Activated T-cell treated with anti-CD3 and anti-CD28 coated beads, Interleukin-2, amount 50 U/mL, for 1 hour (primary cell): ENCODE measurements at regions not wholly inside any gene's neighbourhood (a gene's known extent, or its start where the extent isn't known, plus 50 kb on each side); places are given as distances from the start of the nearest gene placed in this dataset.
"Not testable (repeated sequence)": the region's sequence is repeated elsewhere in the genome, so short reads cannot be mapped to it uniquely, and the experiment has no call there.

Experiments
- DNase-seq: peaks from one replicate; pipeline ENCODE4 v3.0.0-alpha.2; 2020

DNA sequence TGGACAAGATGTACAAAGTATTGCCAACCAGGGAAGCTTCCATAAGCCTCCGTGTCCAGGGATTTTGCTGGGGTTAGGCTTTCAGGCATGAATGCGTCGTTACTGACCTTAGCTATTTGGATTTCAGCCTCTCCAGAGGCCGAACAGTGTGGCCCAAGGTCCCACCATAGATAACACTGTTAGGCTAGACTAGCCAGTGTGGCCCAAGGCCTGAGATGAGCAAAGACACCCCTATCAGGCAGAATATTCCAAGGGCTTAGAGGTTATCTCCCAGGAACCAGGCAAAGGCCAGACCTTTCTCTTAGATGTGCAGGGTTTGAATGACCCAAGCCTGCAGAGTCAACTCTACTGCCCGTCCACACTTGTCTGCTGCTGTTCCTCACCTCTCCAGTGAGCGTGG is 131.7 kb upstream of the NDUFV2 start:
- no peak for DNase-seq

DNA sequence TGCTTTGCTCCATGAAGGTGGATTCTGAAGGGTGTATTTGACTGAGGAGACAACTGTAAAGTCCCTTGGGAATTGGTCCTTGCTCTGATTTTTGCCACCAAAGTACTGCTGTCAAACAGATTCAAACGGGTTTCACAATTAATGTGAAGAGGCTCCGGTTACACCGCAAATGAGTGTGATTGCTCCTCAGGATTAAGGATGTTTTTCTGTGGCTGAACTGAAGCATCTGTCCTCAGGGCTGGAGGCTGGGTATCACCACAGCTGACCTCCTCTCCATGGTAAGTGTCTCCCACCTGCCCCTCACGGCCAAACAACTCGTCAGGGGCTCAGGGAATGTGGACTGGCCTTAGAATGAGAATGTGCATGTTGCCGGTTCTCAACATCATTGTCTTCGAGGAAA is 130.4 kb upstream of the NDUFV2 start:
- DNase-seq = no peak

DNA sequence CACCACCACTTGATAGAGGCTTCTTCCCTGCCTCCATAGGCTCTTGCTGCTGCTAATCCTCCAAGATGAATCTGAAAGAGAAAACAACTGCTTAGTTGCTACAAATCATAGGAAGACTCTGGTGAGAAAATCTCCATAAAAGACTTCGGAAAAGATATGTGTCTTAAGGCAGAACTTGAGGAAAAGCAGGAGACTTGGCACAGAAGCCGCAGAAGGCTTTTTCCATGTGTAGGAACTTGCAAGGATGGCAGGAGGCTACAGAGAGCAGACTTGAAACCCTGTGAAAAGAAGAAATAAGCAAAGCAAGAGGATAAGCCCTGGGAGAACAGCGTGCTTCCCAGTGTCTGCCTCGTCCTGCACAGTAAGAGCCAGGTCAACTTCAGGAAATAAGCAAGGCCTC is 128.2 kb upstream of the NDUFV2 start:
- DNase-seq = no peak

DNA sequence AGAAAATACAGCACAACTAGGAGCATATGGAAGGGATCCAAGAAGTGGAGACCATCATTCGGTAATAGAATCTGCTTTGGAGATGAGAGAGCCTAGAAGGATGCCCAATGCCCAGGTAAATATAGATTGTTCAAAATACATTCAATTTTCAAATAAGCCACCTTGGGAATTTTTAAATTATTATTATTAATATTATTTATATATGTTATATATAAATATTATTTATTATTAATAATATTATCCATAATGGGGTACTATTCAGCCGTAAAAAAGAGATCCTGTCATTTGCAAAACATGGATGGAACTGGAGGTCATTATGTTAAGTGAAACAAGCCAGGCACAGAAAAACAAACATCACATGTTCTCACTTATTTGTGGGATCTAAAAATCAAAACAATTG is 127.8 kb upstream of the NDUFV2 start:
- no peak for DNase-seq

DNA sequence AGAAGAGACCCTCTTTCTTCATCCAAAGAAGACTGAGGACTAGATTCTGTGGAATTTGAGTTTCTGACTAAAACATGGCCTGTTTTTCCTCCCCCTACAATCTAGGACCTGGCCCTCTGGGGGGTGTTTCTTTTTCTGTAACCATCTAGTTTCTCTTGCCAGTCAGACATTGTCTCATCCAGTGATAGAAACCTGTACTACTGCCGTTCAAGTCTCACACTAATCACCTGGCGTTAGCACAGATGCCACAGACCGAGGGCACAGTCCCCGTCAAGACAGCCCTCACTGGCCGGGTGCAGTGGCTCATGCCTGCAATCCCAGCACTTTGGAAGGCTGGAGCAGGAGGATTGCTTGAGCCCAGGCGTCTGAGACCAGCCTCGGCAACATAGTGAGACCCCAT is 126.9 kb upstream of the NDUFV2 start:
- no peak for DNase-seq

DNA sequence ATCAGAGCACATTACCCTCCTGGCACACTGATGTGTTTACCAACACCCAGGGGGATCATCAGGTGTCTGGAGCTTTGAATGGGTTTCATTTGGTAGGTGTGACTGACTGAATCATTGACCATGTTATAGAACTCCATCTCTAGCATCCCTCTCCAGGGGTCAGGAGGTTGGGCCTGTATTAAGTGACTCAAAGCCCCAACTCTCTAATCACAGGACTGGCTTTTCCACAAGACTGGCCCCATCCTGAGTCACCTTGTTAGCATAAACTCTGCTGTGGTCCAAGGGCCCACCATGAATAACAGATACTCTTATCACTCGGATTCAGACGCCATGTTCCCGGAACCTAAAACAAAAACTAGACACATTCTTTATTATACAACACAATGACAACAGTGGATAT is 125.9 kb upstream of the NDUFV2 start:
- no peak for DNase-seq

DNA sequence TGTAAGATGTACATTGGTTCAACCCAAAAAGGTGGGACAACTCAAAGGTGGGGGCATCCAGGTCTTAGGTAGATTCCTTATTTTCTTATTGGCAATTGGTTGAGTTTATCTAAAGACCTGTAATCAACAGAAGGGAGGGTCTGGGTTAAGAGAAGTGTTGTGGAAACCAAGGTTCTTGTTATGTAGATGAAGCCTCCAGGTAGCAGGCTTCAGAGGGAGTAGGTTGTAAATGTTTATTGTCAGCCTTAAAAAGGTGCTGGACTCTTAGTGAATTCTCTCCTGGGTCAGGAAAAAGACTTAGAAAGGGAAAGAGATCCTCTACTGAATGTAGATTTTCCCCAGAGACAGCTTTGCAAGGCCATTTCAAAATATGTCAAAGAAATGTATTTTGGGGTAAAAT is 125.3 kb upstream of the NDUFV2 start:
- no peak for DNase-seq

DNA sequence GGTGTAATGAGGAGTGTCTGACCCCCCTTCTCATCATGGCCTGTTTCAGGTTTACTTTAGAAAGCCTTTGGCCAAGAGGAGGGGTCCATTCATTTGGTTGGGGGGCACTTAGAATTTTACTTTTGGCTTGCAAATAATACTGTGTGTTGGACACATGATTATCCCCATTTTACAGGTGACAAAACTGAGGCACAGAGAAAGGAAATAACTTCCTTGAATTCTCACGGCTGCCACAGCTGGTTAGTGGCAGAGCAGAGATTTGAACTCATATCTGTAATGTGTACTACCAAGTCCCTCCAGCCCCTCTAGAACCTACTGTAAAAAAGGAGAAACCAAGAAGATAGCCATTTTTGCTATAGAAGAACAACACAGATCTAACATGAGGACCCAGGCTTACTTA is 124.8 kb upstream of the NDUFV2 start:
- no peak for DNase-seq

DNA sequence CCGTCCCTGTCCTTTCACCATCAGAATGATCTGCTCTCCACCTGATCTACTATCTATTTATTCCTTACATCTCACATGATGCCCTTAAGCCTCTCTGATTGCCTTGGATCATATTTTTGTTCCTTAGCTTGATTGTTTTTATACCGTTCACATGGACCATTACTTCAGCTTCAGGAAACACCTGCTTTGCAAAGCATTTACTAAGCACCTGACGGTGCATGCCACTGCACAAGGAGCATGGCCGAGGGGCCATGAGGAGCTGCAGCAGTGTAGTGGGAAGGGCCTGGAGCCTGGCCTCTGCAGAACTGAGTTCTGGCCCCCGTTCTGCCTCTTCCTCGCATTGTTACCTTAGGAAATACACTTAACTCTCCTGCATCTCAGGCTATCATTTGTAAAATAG is 124.1 kb upstream of the NDUFV2 start:
- DNase-seq = no peak

DNA sequence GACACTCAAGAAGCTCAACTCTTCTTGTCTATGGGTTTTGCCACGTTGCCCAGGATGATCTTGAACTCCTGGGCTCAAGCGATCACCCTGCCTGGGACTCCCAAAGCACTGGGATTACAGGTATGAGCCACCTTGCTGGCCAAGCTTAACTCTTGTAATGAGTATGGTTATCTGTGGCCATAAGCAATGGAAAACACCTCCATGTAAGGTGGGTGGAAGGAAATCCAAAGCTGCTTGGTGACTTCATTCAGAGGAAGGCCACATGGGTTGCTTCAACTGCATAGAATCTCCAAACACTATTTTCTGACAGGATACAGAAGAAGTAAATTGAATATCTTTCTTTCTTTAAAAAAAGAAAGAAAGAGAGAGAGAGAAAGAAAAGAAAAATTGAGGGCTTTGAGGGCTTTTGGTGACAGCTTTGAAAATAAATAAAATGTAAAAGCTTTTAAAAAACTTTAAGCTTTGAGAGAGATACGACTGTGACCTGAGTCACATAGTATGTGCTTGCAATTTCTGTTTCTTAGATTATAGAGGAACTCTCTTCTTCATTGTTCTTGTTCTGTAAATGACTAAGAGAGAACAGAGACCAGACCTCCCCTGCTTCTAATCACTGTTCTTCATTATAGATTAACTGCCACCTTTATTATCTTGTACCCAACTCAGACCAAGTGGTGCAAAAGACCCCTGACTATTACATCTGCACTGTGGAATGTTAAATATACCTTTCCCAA is 123.1 kb upstream of the NDUFV2 start:
- no peak for DNase-seq

DNA sequence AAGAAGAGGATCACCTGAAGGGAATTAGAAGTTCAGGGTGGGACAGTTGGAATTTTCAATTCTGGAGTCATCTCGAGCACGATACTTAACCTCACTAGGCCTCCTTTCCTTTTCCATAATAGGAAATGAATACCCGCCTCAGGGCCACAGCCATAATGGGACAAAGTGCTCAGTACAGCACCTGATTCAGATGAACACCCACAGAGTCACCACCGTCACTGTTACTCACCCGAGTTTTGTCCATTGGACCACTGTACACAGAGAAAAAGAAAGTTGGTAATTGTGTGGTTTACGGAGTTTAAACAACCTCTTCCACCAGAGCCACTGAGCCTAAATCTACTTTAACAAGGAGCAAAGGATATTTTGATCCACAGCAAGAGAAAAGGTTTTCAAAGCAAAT is 122.0 kb upstream of the NDUFV2 start:
- DNase-seq = no peak

DNA sequence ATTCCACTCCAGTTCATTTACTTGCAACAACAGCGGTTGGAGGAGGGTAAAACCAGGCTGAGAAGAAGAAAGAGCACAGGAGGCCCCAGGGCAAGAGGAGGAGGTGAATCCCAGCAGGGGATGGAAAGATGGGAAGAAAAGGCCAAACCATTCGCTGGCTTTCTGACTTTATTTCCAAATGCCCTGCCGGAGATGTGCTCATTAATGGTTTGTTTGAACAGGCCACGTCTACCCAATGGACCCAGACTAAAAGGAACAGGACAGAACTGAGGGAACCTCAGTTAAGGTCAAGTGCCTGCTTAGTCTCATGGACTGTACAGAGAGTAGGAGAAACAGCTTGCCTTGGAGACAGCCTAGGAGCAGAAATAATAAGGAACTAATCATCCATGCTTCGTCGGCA is 121.6 kb upstream of the NDUFV2 start:
- DNase-seq = no peak

DNA sequence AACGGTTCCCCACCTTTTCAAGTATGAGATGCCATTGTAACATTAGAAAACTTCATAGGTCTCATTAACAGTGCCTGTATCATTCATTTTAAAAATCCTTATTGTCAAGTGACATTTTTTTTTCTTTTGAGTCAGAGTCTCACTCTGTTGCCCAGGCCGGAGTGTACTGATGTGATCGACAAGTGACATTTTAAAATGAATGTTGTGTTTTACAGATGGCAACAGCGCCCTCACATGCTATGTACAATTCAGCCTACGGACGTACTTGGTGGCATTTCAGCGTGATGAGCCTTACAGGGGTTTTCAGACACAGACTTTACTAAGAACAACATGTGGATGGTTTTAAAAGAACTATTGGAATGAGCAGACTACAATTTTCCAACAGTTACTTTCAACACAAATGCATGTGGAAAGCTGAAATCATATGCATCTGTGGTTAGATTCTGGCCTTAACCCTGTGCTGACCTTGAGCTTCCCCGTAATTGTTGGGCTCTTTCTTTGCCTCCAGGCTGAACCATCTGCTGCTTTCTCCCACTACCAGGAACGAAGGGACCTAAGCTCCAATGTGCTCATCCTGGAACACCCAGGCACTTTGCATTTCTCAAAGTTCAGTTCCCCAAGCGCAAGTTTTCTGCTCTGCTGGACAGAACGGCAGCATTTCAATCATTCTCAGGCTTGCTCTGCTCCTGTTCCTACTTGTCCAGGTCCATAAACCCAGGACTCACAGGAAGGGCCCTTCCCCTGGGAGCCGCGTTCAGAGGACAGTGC is 119.9 kb upstream of the NDUFV2 start:
- DNase-seq = no peak

DNA sequence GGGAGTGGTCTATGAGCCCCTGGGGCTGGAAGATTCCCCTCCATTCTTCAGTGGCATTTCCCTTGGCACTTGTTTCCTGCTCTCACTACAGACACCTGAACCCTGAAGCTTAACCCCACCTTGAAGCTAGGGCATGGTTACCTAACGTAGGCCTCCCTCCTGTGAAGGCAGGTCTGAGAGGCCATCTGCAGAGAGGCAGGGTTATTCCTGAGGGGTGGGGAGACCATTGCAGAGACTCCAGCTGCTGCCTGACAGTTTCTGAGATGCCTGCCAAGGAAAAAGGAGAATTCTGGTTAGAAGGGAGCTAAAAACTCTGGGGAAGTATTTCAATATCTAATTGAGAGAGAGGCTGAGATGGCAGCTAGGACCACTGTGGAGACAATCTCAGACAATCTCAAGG is 119.3 kb upstream of the NDUFV2 start:
- no peak for DNase-seq

DNA sequence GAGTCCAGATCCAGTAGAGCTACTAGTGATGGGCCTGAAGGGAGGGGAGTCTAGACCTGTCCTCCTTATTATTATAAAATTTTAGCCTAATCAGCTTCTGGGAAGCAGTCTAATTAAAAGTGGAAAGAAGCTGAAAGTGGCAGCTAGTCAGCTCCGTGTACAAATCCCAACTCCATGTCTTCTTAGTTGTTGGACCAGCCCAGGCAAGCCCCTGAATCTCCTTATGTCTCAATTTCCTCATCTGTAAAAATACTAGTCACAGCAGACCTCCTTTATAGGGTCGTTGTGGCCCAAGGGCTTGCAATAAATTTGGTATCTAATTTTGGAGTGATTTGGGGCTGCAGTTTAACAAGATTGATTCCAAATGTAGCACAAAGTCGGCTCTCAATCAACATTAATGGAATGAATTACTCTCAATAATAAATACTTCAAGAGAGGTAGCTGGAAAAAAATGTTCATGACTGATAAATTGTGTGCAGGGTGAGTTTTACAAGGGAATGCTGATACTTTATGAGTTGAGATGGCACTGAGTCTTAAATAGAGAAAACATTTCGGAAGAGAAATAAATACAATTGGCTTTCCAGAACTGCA is 118.3 kb upstream of the NDUFV2 start:
- no peak for DNase-seq

DNA sequence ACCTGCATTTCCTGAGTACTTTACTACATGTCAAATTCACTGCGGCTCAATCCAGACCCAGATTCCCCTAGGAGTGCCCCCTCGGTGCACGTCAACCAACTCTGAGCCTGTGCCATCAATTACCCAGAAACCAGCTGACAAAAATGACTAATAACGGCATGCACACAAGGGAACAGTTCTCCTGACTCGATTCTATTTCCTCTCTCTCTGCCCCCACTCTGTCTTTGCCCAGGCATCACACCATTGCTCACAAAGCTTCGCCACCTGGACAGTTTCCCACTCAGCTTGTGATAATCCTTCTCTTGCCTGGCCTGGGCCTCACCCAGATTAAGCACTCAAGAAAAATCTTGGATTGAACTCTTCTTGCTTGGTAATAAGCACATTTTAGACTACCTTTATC is 115.3 kb upstream of the NDUFV2 start:
- DNase-seq = no peak

DNA sequence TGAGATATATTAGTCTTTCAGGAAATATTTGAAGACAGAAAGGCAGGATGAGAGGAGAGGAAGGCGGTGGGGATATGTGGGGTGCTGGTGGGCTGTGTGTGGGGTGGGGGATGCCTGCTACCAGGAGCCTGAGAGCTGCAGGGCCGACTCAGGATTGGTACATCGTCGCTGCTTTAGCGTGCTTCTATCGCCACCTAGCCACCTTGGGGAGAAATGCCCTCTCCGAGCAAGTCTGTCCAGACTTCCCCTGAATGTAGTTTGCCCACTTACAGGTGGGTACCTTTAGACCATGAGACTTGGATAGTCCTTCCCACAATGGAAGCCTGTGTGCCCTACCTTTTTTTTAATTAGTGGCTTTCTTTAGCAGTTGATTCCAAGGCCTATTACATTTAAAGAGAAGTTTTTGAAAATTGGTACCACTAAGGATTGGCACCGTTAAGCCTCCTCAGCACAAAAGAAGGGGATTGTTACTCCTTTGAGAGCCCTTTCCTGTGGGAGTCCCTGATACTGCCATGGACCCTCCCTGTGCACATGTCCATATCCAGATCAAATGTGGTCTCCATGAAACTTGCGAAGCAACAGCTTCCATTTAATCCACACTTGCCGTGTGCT is 114.1 kb upstream of the NDUFV2 start:
- DNase-seq = peak; percentile 60

DNA sequence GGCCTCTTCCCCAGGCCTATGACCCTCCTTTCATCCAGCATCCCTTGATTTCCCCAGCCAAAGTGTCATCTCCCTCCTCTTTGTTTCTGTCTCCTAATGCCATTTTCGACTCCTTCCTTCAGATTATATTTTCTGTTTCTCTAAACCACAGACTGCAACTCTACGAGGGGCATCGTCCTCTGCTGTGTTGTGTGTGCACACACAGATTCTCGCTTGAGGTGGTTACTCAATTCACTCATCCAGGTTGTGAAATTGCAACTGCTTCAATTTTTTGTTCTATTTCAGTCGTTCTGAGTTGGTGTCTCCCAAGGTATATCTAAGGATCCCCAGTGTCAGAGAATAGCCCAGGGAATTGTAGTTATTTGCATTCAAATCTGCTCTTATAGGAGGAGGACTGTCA is 113.5 kb upstream of the NDUFV2 start:
- DNase-seq = no peak

DNA sequence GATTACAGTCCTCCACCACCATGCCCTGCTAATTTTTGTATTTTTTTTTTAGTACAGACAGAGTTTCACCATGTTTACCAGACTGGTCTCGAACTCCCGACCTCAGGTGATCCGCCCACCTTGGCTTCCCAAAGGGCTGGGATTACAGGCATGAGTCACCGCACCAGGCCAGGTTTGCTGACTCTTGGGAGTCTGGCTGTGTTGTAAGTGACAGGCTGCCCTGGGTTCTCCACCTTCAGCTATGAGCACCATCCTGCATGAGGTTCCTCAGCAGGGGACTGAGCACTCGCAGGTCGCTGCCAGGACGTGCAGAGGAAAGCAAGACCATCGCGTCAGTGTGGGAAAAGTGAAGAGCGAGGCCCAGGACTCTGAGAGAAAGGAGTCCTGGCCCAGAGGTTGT is 112.6 kb upstream of the NDUFV2 start:
- DNase-seq = no peak

DNA sequence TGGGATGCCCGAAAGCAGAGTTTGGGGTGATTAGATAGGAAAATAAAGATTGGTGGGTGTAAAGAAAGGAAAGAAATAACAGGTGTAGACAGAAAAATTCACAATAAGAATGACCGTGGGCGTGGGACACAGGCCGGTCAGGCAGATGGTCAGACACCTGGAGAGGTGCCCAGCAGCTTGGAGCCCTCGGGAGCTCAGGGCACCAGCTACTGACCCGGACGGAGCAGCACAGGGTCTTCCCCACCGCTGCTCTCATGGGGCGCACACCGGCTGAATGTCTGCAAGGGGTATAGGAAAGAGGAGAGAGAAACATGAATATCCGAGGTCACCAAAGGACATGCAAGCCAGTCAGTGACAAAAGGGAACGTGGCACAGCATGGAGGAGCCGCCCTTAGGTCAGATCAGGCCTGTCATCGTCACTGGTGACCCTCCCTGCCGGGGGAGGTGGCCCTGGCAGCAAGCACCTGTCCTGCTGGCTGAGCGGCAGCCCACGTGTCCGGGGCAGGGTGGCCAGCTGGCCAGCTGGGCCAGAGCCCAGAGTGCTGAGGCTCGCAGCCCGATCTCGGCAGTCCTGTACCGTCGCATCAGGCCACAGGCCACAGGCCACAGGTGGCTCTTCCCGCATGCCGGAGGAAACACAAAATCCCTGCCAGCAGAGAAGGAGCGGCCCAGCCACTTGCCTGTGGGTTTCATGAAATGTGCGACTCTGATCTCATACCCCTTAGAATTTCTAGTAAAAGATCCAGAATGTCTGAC is 112.0 kb upstream of the NDUFV2 start:
- DNase-seq = no peak

DNA sequence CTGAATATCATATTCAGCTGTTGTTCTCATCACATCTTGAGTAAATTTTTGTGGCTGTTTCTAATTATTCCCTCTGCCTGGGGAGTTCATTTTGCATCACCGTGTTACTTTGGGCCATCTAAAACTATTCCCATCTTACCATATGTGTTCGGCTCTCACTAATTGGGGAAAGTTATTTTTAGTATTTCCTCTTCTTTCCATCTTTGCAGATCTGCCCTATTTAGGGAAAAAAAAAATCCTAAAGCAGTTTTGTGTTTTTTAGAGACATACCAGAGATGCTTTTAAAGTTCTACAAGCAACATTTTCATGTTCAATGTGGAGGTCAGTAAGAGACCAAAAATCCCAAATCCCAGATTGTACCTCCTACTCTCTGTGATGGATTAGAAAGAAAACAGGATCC is 111.3 kb upstream of the NDUFV2 start:
- DNase-seq = no peak

DNA sequence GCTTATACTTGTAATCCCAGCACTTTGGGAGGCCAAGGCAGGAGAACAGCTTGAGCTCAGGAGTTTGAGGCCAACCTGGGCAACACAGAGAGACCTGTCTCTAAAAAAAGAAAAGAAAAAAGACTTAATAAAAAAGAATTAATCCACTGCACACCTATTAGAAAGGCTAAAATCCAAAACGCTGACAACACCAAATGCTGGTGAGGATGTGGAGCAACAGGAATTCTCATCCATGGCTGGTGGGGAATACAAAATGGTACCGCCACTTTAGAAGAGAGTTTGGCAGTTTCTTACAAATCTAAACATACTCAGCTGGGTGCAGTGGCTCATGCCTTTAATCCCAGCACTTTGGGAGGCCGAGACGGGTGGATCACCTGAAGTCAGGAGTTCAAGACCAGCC is 110.0 kb upstream of the NDUFV2 start:
- DNase-seq = not testable (repeated sequence)

DNA sequence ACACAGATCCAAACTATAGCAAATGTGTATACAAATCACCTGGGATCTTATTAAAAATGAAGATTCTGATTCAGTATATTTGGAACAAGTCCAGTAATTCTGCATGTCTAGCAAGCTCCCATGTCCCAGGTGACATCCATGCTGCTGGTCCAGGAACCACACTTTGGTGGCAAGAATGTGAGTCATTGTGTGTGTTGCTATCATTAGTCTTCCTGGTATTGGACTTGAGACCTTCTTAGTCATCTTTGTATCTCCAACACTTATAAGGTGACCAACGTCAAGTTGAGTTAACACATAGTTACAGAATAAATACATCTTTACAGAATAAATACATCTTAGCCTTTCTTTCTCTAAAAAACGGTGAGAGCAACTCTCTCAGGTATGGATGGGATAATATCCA is 107.9 kb upstream of the NDUFV2 start:
- no peak for DNase-seq
